Activated naive CD8-positive, alpha-beta T cell treated with anti-CD3 and anti-CD28 coated beads for 36 hours (primary cell): ENCODE measurements at regions not wholly inside any gene's neighbourhood (a gene's known extent, or its start where the extent isn't known, plus 50 kb on each side); places are given as distances from the start of the nearest gene placed in this dataset.
"Not testable (repeated sequence)": the region's sequence is repeated elsewhere in the genome, so short reads cannot be mapped to it uniquely, and the experiment has no call there.

ENCODE experiments used
- DNase-seq: peaks from one replicate; pipeline ENCODE4 v3.0.0; 2021
- H3K27ac Mint-ChIP-seq: one replicate; pipeline ENCODE4 v1.8.0; 2022; ENCODE audit warnings: mild to moderate bottlenecking, moderate library complexity, mixed read lengths
- H3K27me3 Mint-ChIP-seq: one replicate; pipeline ENCODE4 v1.8.0; 2022; ENCODE audit warnings: mild to moderate bottlenecking, mixed read lengths
- H3K36me3 Mint-ChIP-seq: one replicate; pipeline ENCODE4 v1.8.0; 2021; ENCODE audit warnings: mild to moderate bottlenecking, mixed read lengths
- H3K4me1 Mint-ChIP-seq: one replicate; pipeline ENCODE4 v1.8.0; 2021; ENCODE audit warnings: mixed read lengths
- H3K4me3 Mint-ChIP-seq: one replicate; pipeline ENCODE4 v1.8.0; 2022; ENCODE audit warnings: mild to moderate bottlenecking, moderate library complexity, mixed read lengths
- H3K9me3 Mint-ChIP-seq: one replicate; pipeline ENCODE4 v1.8.0; 2022; ENCODE audit warnings: mixed read lengths

DNA sequence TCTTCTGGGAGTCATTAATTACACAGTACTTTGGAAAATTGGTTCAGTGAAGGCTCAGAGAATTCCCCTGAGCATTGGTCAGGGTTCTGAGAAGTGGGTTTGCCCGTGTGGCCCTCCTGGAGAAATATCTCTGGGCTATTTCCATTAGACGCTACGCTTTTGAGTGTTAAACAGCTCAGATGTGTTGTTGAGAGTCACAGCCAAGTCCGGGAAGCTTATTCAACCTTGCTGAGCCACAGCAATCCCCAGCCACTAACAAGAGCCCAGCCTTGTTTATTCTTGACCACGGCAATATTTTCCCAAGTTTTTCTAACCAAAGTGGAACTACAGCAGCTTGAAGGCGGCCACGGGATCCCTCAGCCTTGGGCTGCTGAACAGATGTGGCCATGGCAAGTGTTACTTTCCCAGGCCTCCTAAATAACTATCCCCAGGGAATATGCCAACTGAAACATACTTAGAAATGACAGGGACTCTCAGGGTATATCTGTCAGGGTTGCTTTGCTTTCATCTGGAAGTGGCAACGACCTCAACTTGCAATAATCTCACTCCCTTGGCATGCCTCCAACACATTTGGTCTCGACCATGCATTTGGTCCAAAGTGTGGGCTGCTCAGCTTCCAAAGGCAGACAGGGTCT lies 214.7 kb downstream of the EMX2 start:
- H3K27ac Mint-ChIP-seq: no peak overlapping the region
- DNase-seq: no peak
- peaks cover 3% of the 10 kb centered on the region for H3K27me3 Mint-ChIP-seq
- no peaks in the 10 kb centered on the region for H3K4me1 Mint-ChIP-seq
- no peak overlapping the region for H3K4me3 Mint-ChIP-seq
- no peaks in the 10 kb centered on the region for H3K36me3 Mint-ChIP-seq
- no peaks in the 10 kb centered on the region for H3K9me3 Mint-ChIP-seq

DNA sequence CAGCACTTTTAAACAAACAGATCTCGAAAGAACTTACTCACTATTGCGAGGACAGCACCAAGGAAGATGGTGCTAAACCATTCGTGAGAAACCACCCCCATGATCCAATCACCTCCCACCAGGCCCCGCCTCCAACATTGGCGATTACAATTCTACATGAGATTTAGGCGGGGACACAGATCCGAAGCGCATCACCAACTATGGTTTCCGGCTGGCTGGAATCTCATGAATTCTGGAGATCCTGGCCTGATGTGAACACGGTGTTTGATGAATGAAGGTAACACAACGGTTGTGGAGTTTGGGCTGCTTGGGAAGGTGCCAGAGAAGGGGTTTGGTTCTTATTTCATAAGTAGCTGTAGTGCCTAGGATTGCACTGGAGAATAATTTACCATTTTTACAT lies 216.7 kb downstream of the EMX2 start:
- H3K27ac Mint-ChIP-seq: no peak overlapping the region
- H3K4me3 Mint-ChIP-seq: no peak overlapping the region
- H3K4me1 Mint-ChIP-seq: no peaks in the 10 kb centered on the region
- no peak for DNase-seq
- H3K27me3 Mint-ChIP-seq: peaks cover 3% of the 10 kb centered on the region
- H3K36me3 Mint-ChIP-seq: no peaks in the 10 kb centered on the region
- no peaks in the 10 kb centered on the region for H3K9me3 Mint-ChIP-seq

DNA sequence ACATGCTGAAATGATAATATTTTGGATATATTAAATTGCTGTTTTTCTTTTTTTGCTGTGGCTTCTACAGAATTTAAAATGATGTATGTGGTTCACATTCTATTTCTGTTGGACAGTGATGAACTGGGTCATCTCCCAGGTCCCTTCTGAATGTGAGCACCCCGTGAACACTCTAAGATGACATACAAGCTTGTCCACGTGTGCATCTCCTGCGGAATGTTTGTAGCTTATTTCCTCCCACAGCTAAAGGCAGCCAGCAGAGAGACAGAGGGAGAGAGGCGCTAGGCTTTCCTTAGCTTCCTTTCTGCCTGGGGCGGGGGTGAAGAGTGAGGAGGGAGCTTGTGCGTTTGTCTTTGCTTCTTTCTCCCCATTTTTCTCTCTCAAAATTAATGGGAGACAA lies 219.1 kb downstream of the EMX2 start:
- peaks cover 6% of the 10 kb centered on the region for H3K27me3 Mint-ChIP-seq
- H3K9me3 Mint-ChIP-seq: no peaks in the 10 kb centered on the region
- H3K4me3 Mint-ChIP-seq: no peak overlapping the region
- no peaks in the 10 kb centered on the region for H3K36me3 Mint-ChIP-seq
- DNase-seq: no peak
- H3K27ac Mint-ChIP-seq: no peak overlapping the region
- H3K4me1 Mint-ChIP-seq: no peaks in the 10 kb centered on the region

DNA sequence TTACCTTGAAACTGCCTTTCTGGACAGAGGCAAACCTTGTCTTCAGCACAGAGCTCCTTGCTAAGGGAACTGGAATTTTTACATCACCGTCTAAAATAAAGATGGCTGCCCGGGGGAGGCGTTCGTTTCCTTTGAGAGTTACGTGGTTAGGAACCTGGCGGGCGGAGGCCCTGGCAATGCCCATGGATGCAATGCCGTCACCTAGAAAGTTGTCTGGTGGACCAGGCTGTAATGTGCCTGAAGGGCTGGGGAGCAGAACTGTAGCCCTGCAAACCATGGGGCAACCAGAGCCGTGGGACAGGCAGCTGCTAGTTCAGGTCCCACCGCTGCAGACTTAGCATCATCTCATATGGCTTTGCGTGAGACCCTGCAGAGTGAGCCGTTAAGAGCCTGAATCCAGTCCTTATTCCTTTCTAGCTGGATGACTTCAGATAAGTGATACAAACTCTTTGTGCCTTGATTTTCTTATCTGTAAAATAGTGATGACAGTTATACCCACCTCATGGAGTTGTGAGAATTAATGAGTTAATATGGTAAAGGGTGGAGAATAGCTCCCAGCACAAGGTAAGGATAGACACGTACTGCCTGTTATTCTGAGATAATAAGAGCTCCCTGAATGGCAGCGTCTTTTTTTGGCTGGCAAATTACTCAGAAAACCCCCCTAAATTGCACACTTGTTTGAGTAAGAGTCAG lies 219.7 kb downstream of the EMX2 start:
- Mint-ChIP-seq H3K27ac (no peak overlapping the region), H3K4me1 (no peaks in the 10 kb centered on the region), H3K9me3 (no peaks in the 10 kb centered on the region), H3K36me3 (no peaks in the 10 kb centered on the region), H3K27me3 (peaks cover 6% of the 10 kb centered on the region), H3K4me3 (no peak overlapping the region)
- no peak for DNase-seq

DNA sequence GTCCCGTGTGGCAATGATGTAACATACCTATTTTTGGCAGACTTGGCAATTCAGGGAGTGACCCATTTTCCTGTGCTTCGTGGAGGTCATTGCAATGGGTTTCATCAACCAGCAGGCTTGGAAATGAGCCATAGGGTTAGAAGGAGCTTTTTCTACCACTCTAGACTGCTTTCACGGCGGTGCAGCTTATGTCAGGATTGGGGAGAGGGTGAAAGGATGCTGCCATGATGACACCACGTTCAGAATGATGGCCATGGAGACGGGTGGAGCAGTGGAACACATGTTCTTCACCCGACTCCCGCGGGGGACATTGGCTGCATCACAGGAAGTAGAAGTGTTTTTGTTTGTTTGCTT lies 220.2 kb downstream of the EMX2 start:
- Mint-ChIP-seq H3K36me3 (no peaks in the 10 kb centered on the region), H3K9me3 (no peaks in the 10 kb centered on the region), H3K4me1 (no peaks in the 10 kb centered on the region), H3K27ac (no peak overlapping the region), H3K4me3 (no peak overlapping the region), H3K27me3 (peaks cover 5% of the 10 kb centered on the region)
- no peak for DNase-seq

DNA sequence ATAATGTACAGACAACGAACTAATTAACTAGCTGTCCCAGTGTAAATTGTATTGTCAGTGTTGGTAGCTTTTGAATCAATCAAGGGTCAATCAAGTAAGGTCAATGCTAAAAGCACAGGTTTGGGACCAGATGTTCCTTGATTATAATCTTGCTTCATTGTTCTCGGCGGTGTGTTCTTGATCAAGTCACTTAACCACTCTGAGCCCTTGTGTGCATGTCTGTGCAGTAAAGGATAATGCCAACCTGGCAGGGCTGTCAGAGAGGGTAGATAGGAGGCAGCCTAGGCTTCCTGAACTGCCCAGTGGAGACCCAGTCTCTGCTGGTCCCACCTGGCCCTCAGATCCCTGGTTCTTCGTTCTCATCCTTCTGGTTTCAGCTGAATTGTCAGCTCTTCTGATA lies 221.0 kb downstream of the EMX2 start:
- Mint-ChIP-seq H3K27me3 (peaks cover 3% of the 10 kb centered on the region), H3K4me3 (no peak overlapping the region), H3K27ac (no peak overlapping the region), H3K36me3 (no peaks in the 10 kb centered on the region), H3K9me3 (no peaks in the 10 kb centered on the region), H3K4me1 (no peaks in the 10 kb centered on the region)
- DNase-seq: no peak

- Mint-ChIP-seq H3K36me3 (no peaks in the 10 kb centered on the region), H3K9me3 (no peaks in the 10 kb centered on the region), H3K27ac (no peak overlapping the region), H3K27me3 (peaks cover 3% of the 10 kb centered on the region), H3K4me3 (no peak overlapping the region), H3K4me1 (no peaks in the 10 kb centered on the region)
- DNase-seq: no peak
Observed at GRCh38 chr10:117768333-117769042, 225.9 kb downstream of the EMX2 start.

- Mint-ChIP-seq H3K27me3 (peaks cover 5% of the 10 kb centered on the region), H3K9me3 (no peaks in the 10 kb centered on the region), H3K27ac (no peak overlapping the region), H3K4me1 (no peaks in the 10 kb centered on the region), H3K4me3 (no peak overlapping the region), H3K36me3 (no peaks in the 10 kb centered on the region)
- DNase-seq: no peak
Observed at GRCh38 chr10:117775526-117775925, 233.0 kb downstream of the EMX2 start.

GRCh38 chr10:117777222-117777621 lies 234.7 kb downstream of the EMX2 start:
- not testable (repeated sequence) for H3K27me3 Mint-ChIP-seq, DNase-seq, H3K36me3 Mint-ChIP-seq, H3K4me1 Mint-ChIP-seq, H3K9me3 Mint-ChIP-seq, H3K27ac Mint-ChIP-seq, H3K4me3 Mint-ChIP-seq

GRCh38 chr10:117778241-117778640 lies 235.7 kb downstream of the EMX2 start:
- Mint-ChIP-seq H3K27me3 (peaks cover 5% of the 10 kb centered on the region), H3K9me3 (no peaks in the 10 kb centered on the region), H3K4me1 (no peaks in the 10 kb centered on the region), H3K36me3 (no peaks in the 10 kb centered on the region), H3K4me3 (no peak overlapping the region), H3K27ac (no peak overlapping the region)
- no peak for DNase-seq

- Mint-ChIP-seq H3K4me1 (no peaks in the 10 kb centered on the region), H3K36me3 (no peaks in the 10 kb centered on the region), H3K9me3 (no peaks in the 10 kb centered on the region), H3K27me3 (peaks cover 5% of the 10 kb centered on the region), H3K4me3 (no peak overlapping the region), H3K27ac (no peak overlapping the region)
- no peak for DNase-seq
Observed at GRCh38 chr10:117780411-117780810, 237.9 kb downstream of the EMX2 start.

DNA sequence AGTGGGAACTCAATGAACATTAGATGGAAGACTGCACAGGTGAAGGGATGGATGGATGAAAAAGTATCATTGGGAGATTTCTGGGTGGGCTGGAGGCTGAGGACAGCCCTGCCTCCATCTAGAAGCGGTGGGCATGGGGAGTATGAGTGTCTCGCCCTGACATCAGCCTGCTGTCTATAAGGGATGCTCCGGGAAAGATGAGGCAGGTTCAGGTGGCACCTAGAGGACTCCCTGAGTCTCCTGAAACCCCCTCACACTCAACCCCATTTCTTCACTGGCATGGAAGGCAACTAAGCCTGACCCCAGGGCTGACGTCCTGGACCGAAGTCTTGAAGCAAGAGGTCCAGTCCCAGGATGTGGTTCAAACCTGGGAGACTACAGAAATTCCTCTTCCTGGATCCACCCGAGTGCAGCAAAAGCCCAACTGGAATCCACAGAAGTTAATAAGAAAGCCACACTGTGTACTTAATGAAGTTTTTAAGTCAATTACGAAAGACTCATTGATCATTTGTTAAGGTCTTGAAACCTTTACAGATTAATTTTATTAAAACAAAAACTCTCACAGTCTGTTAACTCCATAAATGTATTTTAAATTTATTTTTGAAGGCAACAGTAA lies 238.8 kb downstream of the EMX2 start:
- no peaks in the 10 kb centered on the region for H3K4me1 Mint-ChIP-seq
- H3K36me3 Mint-ChIP-seq: no peaks in the 10 kb centered on the region
- peaks cover 5% of the 10 kb centered on the region for H3K27me3 Mint-ChIP-seq
- H3K27ac Mint-ChIP-seq: no peak overlapping the region
- no peak for DNase-seq
- H3K9me3 Mint-ChIP-seq: no peaks in the 10 kb centered on the region
- no peak overlapping the region for H3K4me3 Mint-ChIP-seq

DNA sequence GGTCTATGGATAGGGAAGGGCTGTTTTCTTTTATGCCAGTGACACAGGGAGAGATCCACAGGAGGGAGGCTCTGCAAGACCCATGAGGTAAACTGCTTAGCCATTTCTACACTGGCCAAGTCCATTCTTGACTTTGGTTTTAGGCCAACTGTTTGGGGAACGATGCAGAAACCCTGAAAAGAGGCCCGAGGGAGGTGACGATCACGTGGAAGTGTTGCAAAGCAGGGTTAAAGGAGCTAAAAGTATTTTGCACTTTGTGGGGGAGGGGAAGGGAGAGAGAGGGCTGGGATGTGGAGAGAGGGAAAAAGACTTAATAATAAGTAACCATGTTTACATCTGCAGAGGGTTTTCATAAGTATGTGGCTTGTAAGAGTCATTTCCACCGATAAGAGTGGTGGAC lies 239.7 kb downstream of the EMX2 start:
- peaks cover 5% of the 10 kb centered on the region for H3K27me3 Mint-ChIP-seq
- H3K9me3 Mint-ChIP-seq: no peaks in the 10 kb centered on the region
- DNase-seq: no peak
- no peaks in the 10 kb centered on the region for H3K4me1 Mint-ChIP-seq
- H3K4me3 Mint-ChIP-seq: no peak overlapping the region
- no peak overlapping the region for H3K27ac Mint-ChIP-seq
- H3K36me3 Mint-ChIP-seq: no peaks in the 10 kb centered on the region

DNA sequence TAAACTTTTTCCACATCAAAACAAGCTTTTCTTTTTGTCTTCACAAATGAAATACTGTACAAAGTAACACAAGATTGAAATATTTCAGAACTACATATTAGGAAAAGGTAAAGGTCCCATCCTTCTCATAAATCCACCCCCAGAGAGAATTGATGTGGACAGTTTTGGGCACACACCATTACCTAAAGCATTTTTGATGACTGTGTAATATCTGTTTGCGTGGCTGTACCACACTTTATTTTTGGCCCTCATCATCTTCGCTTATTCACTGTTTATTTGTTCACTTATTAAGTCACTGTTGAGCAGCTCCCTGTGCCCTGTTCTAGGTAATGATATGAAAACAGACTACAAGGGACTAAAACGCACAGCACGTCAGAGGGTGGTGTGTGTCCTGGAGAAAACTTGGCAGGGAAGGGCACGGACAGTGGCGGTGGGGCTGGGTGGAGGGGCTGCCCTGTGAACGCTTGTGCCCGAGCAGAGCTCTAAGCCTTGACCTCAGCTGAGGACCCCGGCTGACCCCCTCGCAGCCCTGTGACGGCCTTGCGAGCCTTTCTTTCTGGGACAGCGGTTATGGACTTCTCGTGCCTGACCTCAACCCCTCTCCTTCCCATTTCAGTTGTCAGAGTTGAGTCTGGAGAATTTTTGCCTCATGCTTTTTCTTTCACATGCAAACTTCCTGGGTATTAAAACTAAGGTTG lies 241.3 kb downstream of the EMX2 start:
- Mint-ChIP-seq H3K9me3 (no peaks in the 10 kb centered on the region), H3K27ac (no peak overlapping the region), H3K4me1 (no peaks in the 10 kb centered on the region)

GRCh38 chr10:117784776-117785175 lies 242.2 kb downstream of the EMX2 start:
- H3K27ac Mint-ChIP-seq: no peak overlapping the region
- H3K4me1 Mint-ChIP-seq: no peaks in the 10 kb centered on the region
- no peaks in the 10 kb centered on the region for H3K27me3 Mint-ChIP-seq
- DNase-seq: no peak
- no peak overlapping the region for H3K4me3 Mint-ChIP-seq
- H3K36me3 Mint-ChIP-seq: no peaks in the 10 kb centered on the region
- no peaks in the 10 kb centered on the region for H3K9me3 Mint-ChIP-seq

More for the DNA sequence above, 241.3 kb downstream of the EMX2 start:
- no peaks in the 10 kb centered on the region for H3K27me3 Mint-ChIP-seq
- no peak for DNase-seq
- H3K36me3 Mint-ChIP-seq: no peaks in the 10 kb centered on the region
- H3K4me3 Mint-ChIP-seq: no peak overlapping the region
